Left ventricle myocardium inferior (tissue), 1 donor: ENCODE measurements at regions not wholly inside any gene's neighbourhood (a gene's known extent, or its start where the extent isn't known, plus 50 kb on each side); places are given as distances from the start of the nearest gene placed in this dataset.

ENCODE experiments used
- DNase-seq: peaks from one replicate; pipeline ENCODE4 v3.0.0-alpha.2; 2020
- H3K27ac ChIP-seq: fragments of 200-600 bp; replicated peaks from 2 replicates; pipeline ENCODE4 v1.8.0; 2021
- H3K27me3 ChIP-seq: fragments of 200-600 bp; 2 replicates; pipeline ENCODE4 v1.8.0; 2021; ENCODE audit warnings: low read depth
- H3K36me3 ChIP-seq: fragments of 200-600 bp; 2 replicates; pipeline ENCODE4 v1.8.0; 2021
- H3K4me1 ChIP-seq: fragments of 200-600 bp; 2 replicates; pipeline ENCODE4 v1.8.0; 2021
- H3K4me3 ChIP-seq: fragments of 200-600 bp; 2 replicates; pipeline ENCODE4 v1.8.0; 2021; ENCODE audit warnings: mild to moderate bottlenecking, moderate library complexity
- H3K9me3 ChIP-seq: fragments of 200-600 bp; replicated peaks from 2 replicates; pipeline ENCODE4 v1.8.0; 2021
- CTCF ChIP-seq: fragments of 200-600 bp; IDR thresholded peaks from 2 replicates; pipeline ENCODE4 v1.8.0; 2021; ENCODE audit warnings: antibody characterized with exemption, mild to moderate bottlenecking, borderline replicate concordance
- intact Hi-C: fragments of 100-400 bp; cut with micrococcal nuclease; formaldehyde crosslinking; loops from one replicate; pipeline ENCODE4 v1.11.0; 2022
- donor health status: DM: no; HTN: yes; CAD: no; lungs with severe emphysema.

- Histone ChIP-seq H3K4me3 (no peak overlapping the region), H3K27me3 (peaks cover 30% of the 10 kb centered on the region), H3K9me3 (no peaks in the 10 kb centered on the region), H3K27ac (no peak overlapping the region), H3K36me3 (no peaks in the 10 kb centered on the region), H3K4me1 (no peaks in the 10 kb centered on the region)
- intact Hi-C loops, result no loop called here
- no peak for TF ChIP-seq CTCF
- no peak for DNase-seq
These were observed 968.8 kb downstream of the BRD1 start for GRCh38 chr22:48858856-48859255.

- Histone ChIP-seq H3K4me1 (no peaks in the 10 kb centered on the region), H3K27me3 (peaks cover 22% of the 10 kb centered on the region), H3K27ac (no peak overlapping the region), H3K4me3 (no peak overlapping the region), H3K36me3 (no peaks in the 10 kb centered on the region), H3K9me3 (no peaks in the 10 kb centered on the region)
- no peak for DNase-seq
- intact Hi-C loops, result no loop called here
- no peak for TF ChIP-seq CTCF
These were observed 969.6 kb downstream of the BRD1 start for GRCh38 chr22:48858121-48858520.

GRCh38 chr22:48857202-48857805 lies 970.4 kb downstream of the BRD1 start:
- intact Hi-C loops, result no loop called here
- no peak for DNase-seq
- Histone ChIP-seq H3K36me3 (no peaks in the 10 kb centered on the region), H3K4me3 (no peak overlapping the region), H3K4me1 (no peaks in the 10 kb centered on the region), H3K9me3 (no peaks in the 10 kb centered on the region), H3K27me3 (peaks cover 21% of the 10 kb centered on the region), H3K27ac (no peak overlapping the region)
- no peak for TF ChIP-seq CTCF

GRCh38 chr22:48856308-48856615 lies 971.4 kb downstream of the BRD1 start:
- Histone ChIP-seq H3K27ac (no peak overlapping the region), H3K9me3 (no peaks in the 10 kb centered on the region), H3K4me3 (no peak overlapping the region), H3K36me3 (no peaks in the 10 kb centered on the region), H3K4me1 (no peaks in the 10 kb centered on the region), H3K27me3 (peaks cover 21% of the 10 kb centered on the region)
- intact Hi-C loops, result no loop called here
- no peak for TF ChIP-seq CTCF
- DNase-seq, result no peak

GRCh38 chr22:48855593-48856307 lies 971.9 kb downstream of the BRD1 start:
- peaks cover 21% of the 10 kb centered on the region for H3K27me3 ChIP-seq
- intact Hi-C loops, result no loop called here
- H3K9me3 ChIP-seq, result no peaks in the 10 kb centered on the region
- H3K36me3 ChIP-seq, result no peaks in the 10 kb centered on the region
- DNase-seq, result no peak
- TF ChIP-seq CTCF, result no peak
- H3K4me1 ChIP-seq, result no peaks in the 10 kb centered on the region
- H3K4me3 ChIP-seq, result no peak overlapping the region
- H3K27ac ChIP-seq, result no peak overlapping the region
